H1 (cell line): ENCODE measurements at regions not wholly inside any gene's neighbourhood (a gene's known extent, or its start where the extent isn't known, plus 50 kb on each side); places are given as distances from the start of the nearest gene placed in this dataset.

Source experiments
- CTBP2 ChIP-seq: IDR thresholded peaks from 2 replicates; pipeline ENCODE4 v1.7.0; 2011; ENCODE audit warnings: borderline replicate concordance, mild to moderate bottlenecking, moderate library complexity, mixed read lengths, low read length; ENCODE audit not compliant: insufficient read depth, insufficient read length
- GABPA ChIP-seq: IDR thresholded peaks from 2 replicates; pipeline ENCODE4 v1.6.1; 2011; ENCODE audit warnings: mild to moderate bottlenecking, low read length, moderate library complexity, borderline replicate concordance; ENCODE audit not compliant: insufficient read depth
- JUN ChIP-seq: IDR thresholded peaks from 2 replicates; pipeline ENCODE4 v1.6.1; 2011; ENCODE audit warnings: low read depth, mild to moderate bottlenecking, improper control_type of control experiment, low read length
- SUZ12 ChIP-seq: fragments of 200-600 bp; sonication (generic); IDR thresholded peaks from 2 replicates; pipeline ENCODE4 v1.6.1; 2012; ENCODE audit warnings: mild to moderate bottlenecking, inconsistent platforms, low read length, moderate library complexity, mixed read lengths
- ZNF274 ChIP-seq: IDR thresholded peaks from 2 replicates; pipeline ENCODE4 v1.7.0; 2012; ENCODE audit warnings: low read length, borderline replicate concordance; ENCODE audit errors: extremely low read depth

GRCh38 chr12:13350946-13351345, 154.4 kb downstream of the EMP1 start (continued):
- TF ChIP-seq ZNF274 (no peak), CTBP2 (no peak), JUN (no peak), SUZ12 (no peak), GABPA (no peak)
